Fibroblast of pulmonary artery (primary cell): ENCODE measurements at regions not wholly inside any gene's neighbourhood (a gene's known extent, or its start where the extent isn't known, plus 50 kb on each side); places are given as distances from the start of the nearest gene placed in this dataset.

Experiments
- DNase-seq: peaks from one replicate; pipeline ENCODE4 v3.0.0-alpha.2; 2010; ENCODE audit warnings: low read depth
- H3K4me3 ChIP-seq: replicated peaks from 2 replicates; pipeline ENCODE4 v1.5.1; 2011; ENCODE audit warnings: low read depth, mild to moderate bottlenecking, control low read depth, low read length, moderate library complexity
- CTCF ChIP-seq: IDR thresholded peaks from 2 replicates; pipeline ENCODE4 v1.5.1; 2011; ENCODE audit warnings: mild to moderate bottlenecking, control low read depth, low read length, inconsistent platforms; ENCODE audit errors: missing control alignments

GRCh38 chr22:49601614-49602321 is 225.9 kb downstream of the BRD1 start:
- no peak for DNase-seq
- TF ChIP-seq CTCF, result no peak
- H3K4me3 ChIP-seq, result no peak overlapping the region

GRCh38 chr22:49600891-49601431 is 226.7 kb downstream of the BRD1 start:
- no peak for DNase-seq
- no peak for TF ChIP-seq CTCF
- no peak overlapping the region for H3K4me3 ChIP-seq

GRCh38 chr22:49600468-49600867 is 227.2 kb downstream of the BRD1 start:
- TF ChIP-seq CTCF, result no peak
- no peak overlapping the region for H3K4me3 ChIP-seq
- no peak for DNase-seq

- no peak for DNase-seq
- no peak for TF ChIP-seq CTCF
These were observed 227.8 kb downstream of the BRD1 start for GRCh38 chr22:49599691-49600455.

GRCh38 chr22:49599039-49599438 is 228.6 kb downstream of the BRD1 start:
- DNase-seq, result no peak
- TF ChIP-seq CTCF, result no peak

More at GRCh38 chr22:49599691-49600455, 227.8 kb downstream of the BRD1 start:
- no peak overlapping the region for H3K4me3 ChIP-seq

GRCh38 chr22:49598338-49598737 is 229.3 kb downstream of the BRD1 start:
- no peak for TF ChIP-seq CTCF
- no peak overlapping the region for H3K4me3 ChIP-seq

More at GRCh38 chr22:49599039-49599438, 228.6 kb downstream of the BRD1 start:
- H3K4me3 ChIP-seq, result no peak overlapping the region

More at GRCh38 chr22:49598338-49598737, 229.3 kb downstream of the BRD1 start:
- DNase-seq, result no peak
